C4-2B (cell line): ENCODE measurements at regions not wholly inside any gene's neighbourhood (a gene's known extent, or its start where the extent isn't known, plus 50 kb on each side); places are given as distances from the start of the nearest gene placed in this dataset.

Experiments used
- CTCF ChIP-seq: fragments of 450-650 bp; conservative IDR thresholded peaks from 2 replicates; pipeline ENCODE4 v1.5.1; 2017; ENCODE audit warnings: mild to moderate bottlenecking
- ZFX ChIP-seq: fragments of 450-650 bp; IDR thresholded peaks from 2 replicates; pipeline ENCODE4 v1.6.1; 2017

- TF ChIP-seq CTCF (no peak), ZFX (no peak)
Observed at GRCh38 chr2:107466241-107466640, 360.5 kb upstream of the RGPD4 start.
